SJCRH30 (cell line): ENCODE measurements at regions not wholly inside any gene's neighbourhood (a gene's known extent, or its start where the extent isn't known, plus 50 kb on each side); places are given as distances from the start of the nearest gene placed in this dataset.

Source experiments
- DNase-seq, 2 experiments: peaks; one replicate each; pipeline ENCODE4 v3.0.0-alpha.2; 2015 to 2020
- H3K27ac ChIP-seq: fragments of 250-450 bp; sonication (Bioruptor Pico); 2 replicates; pipeline ENCODE4 v1.5.1; 2020; ENCODE audit warnings: mild to moderate bottlenecking, moderate library complexity
- H3K27me3 ChIP-seq: fragments of 250-450 bp; sonication (Bioruptor Pico); 2 replicates; pipeline ENCODE4 v1.5.1; 2020; ENCODE audit warnings: mild to moderate bottlenecking, moderate library complexity
- H3K36me3 ChIP-seq: fragments of 250-450 bp; sonication (Bioruptor Pico); 2 replicates; pipeline ENCODE4 v1.5.1; 2020; ENCODE audit warnings: mild to moderate bottlenecking, moderate library complexity
- H3K4me1 ChIP-seq: fragments of 250-450 bp; sonication (Bioruptor Pico); 2 replicates; pipeline ENCODE4 v1.5.1; 2020; ENCODE audit warnings: mild to moderate bottlenecking, moderate library complexity
- H3K4me3 ChIP-seq: fragments of 250-450 bp; sonication (Bioruptor Pico); 2 replicates; pipeline ENCODE4 v1.5.1; 2020; ENCODE audit warnings: mild to moderate bottlenecking, moderate library complexity
- H3K9me3 ChIP-seq: fragments of 250-450 bp; sonication (Bioruptor Pico); replicated peaks from 2 replicates; pipeline ENCODE4 v1.5.1; 2020; ENCODE audit warnings: mild to moderate bottlenecking, moderate library complexity

DNA sequence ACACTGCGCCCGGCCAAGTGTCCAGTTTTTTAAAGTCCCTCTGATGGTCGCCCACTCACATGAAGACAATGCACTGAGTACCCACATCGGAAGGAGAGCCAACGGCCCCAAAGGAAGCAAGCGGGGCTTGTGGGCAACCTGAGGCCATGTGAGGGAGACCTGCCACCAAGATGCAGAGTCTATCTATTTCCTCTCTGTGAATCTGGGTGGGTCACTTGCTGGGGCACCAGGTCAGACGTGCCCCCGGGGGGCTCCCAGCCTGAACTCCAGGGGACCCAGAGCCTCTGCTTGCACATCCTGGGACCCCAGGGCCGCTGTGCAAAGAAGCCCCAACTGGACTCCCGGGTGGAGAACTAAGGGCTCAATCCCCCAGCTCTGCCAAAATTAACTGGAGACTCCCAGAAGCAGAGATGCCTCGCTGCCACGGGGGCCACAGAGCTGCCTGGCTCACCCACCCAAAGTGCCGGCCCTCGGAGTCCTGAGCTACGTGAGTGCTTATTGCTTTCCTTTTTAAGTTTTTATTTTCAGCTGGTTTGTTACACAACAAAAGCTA, 106.4 kb downstream of the BRD1 start:
- H3K36me3 ChIP-seq = no peaks in the 10 kb centered on the region
- H3K4me3 ChIP-seq = no peak overlapping the region
- H3K4me1 ChIP-seq = peaks cover 6% of the 10 kb centered on the region; the same call in 1 of the 2 replicates
- no peaks in the 10 kb centered on the region for H3K9me3 ChIP-seq
- H3K27ac ChIP-seq = no peak overlapping the region
- H3K27me3 ChIP-seq = peaks cover 46% of the 10 kb centered on the region
- no peak for DNase-seq

DNA sequence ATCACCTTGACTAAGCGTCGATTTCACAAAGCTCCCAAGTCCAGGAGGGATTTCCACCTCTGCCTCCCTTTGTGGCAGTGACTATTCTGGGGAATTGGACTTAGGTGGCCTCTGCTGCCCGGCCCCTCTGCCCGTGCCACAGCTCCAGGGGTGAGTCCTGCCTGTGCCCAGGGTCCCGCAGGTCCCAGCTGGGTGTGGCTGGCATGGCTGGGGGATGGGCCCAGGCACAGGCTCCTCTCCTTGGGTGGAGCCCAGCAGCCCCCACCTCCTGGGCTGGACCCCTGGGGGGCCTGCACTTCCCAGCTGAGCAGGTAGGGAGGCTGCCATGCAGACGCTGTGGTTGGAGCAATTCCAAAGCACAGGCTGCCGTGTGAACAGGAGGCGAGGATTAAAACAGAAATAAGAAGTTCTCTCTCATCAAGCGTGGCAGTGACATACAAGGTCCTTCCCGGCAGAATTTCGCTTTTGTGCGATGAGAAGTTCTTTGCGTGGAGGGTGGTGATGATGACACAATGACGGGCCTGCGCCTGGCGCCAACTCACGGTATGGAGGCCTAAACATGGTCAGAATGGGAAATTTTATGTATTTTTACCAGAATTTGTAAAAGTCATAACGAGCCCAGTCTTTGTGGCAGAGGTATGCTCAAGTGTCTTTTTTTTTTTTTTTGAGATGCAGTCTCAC, 107.3 kb downstream of the BRD1 start:
- H3K4me1 ChIP-seq = peaks cover 6% of the 10 kb centered on the region; the same call in 1 of the 2 replicates
- DNase-seq = no peak

DNA sequence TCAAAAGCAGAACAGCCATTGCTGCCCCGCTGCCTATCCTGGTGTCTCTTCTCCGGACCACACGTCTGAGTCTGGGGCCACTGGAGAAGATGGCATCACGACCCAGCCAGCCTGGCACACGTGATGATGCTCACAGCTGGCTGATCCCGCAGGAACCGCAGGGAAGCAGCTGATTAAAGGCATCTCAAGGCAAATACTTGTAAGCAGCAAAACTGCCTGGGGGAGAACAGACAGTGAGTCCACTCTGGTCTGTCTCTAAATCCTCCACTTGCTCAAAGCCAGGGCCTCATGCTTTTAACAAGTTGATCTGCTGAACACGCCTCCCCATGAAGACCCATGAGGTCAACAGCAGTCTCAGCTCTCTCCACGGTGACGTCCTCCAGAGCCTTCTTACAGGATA, 108.6 kb downstream of the BRD1 start:
- peak; percentile 55 to 60 for DNase-seq
- no peak overlapping the region for H3K4me3 ChIP-seq
- no peak overlapping the region for H3K27ac ChIP-seq
- H3K4me1 ChIP-seq = peaks cover 6% of the 10 kb centered on the region; the same call in 1 of the 2 replicates
- H3K27me3 ChIP-seq = peaks cover 30% of the 10 kb centered on the region
- no peaks in the 10 kb centered on the region for H3K36me3 ChIP-seq
- H3K9me3 ChIP-seq = no peaks in the 10 kb centered on the region

More for the DNA sequence above, 107.3 kb downstream of the BRD1 start:
- Histone ChIP-seq H3K27ac (no peak overlapping the region), H3K36me3 (no peaks in the 10 kb centered on the region), H3K4me3 (no peak overlapping the region), H3K9me3 (no peaks in the 10 kb centered on the region), H3K27me3 (peaks cover 43% of the 10 kb centered on the region)

DNA sequence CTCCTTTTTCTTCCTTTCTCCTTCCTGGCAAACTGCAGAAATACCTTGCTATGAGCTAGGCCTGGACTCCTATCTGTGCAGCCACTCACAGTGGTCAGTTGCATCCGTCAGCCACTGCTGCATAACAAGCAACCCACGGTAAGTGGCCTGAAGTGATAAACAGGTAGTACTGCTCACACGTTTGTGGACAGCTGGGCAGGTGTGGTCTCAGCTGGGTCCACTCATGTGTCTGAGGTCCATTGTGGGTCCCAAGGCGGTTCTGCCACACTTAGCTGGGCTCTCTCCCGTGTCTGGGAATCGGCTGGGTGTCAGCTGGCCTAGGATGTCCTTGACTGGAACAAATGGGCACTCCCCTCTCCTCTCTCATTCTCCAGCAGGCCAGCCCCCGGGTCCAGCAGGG, 109.3 kb downstream of the BRD1 start:
- Histone ChIP-seq H3K36me3 (no peaks in the 10 kb centered on the region), H3K27me3 (peaks cover 26% of the 10 kb centered on the region), H3K9me3 (no peaks in the 10 kb centered on the region), H3K4me3 (no peak overlapping the region), H3K27ac (no peak overlapping the region), H3K4me1 (peaks cover 6% of the 10 kb centered on the region; the same call in 1 of the 2 replicates)
- no peak for DNase-seq

DNA sequence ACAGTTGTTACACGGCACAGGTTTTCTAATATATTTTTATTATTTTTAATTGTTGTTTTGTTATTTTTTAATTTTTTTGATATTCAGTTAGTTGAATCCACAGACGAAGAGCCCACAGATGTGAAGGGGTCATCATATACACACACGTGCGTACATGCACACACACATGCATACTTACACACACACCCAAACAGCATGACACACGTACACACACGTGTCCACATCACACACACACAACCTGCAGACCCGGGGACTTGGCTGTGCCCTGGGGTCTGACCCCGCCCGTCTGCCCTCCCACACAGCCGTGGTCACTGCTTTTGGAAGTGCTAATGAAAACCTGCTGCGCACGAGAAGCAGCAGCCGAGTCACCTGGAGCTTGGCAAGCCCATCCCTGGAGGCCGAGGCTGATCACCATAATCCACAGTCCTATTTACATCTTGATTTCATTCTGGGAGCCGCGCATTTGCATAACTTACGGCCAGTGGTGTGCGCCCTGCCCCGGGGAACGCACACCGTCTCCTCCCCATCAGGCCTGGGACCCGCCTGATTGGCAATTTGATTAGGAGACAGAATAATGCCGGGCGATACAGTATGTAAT, 110.3 kb downstream of the BRD1 start:
- Histone ChIP-seq H3K27me3 (peaks cover 25% of the 10 kb centered on the region), H3K27ac (no peak overlapping the region), H3K4me1 (peaks cover 6% of the 10 kb centered on the region; the same call in 1 of the 2 replicates), H3K9me3 (no peaks in the 10 kb centered on the region), H3K36me3 (no peaks in the 10 kb centered on the region), H3K4me3 (no peak overlapping the region)
- no peak for DNase-seq

DNA sequence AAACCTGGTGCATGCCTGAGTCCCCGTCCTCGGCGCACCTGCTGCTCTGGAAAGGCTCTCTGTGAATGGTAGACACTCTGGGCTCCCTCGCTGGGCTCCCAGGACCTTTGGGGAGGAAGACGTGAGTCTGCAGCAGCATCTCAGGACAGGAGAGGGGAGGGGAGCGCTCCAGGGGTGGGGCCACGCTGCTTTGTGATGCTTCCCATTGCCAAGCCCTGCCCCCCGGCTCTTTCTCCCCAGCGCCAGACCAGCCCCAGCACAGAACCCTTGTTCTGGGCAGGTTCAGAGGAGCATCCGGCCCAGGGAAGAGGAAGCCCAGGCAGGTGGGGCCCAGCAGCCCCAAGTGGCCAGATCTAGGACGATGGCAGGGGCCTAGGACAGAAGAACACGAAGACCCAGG, 111.2 kb downstream of the BRD1 start:
- Histone ChIP-seq H3K9me3 (no peaks in the 10 kb centered on the region), H3K4me1 (peaks cover 6% of the 10 kb centered on the region; the same call in 1 of the 2 replicates), H3K27me3 (peaks cover 22% of the 10 kb centered on the region), H3K4me3 (no peak overlapping the region), H3K27ac (no peak overlapping the region), H3K36me3 (no peaks in the 10 kb centered on the region)
- no peak for DNase-seq

DNA sequence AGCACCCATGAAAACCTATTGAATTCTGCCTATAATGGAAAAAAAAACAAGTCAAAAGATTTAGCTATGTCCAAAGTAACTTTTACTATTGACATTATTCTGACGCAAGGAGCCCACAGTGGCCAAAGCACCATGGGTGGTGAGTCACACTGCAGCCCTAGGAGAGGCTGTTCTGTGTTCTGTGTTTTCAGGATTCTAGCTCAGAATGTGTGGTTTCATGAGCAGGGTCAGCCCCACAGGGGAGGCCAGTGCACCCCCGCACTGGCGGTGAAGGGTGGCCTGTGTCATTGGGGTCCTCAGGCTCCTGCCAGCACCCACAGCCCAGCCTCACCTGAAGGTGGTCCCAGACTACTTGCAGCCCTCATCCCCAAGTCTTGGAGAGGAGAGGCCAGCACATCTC, 112.2 kb downstream of the BRD1 start:
- no peak for DNase-seq
- Histone ChIP-seq H3K27ac (no peak overlapping the region), H3K36me3 (no peaks in the 10 kb centered on the region), H3K4me1 (peaks cover 6% of the 10 kb centered on the region; the same call in 1 of the 2 replicates), H3K27me3 (peaks cover 17% of the 10 kb centered on the region), H3K4me3 (no peak overlapping the region), H3K9me3 (no peaks in the 10 kb centered on the region)

DNA sequence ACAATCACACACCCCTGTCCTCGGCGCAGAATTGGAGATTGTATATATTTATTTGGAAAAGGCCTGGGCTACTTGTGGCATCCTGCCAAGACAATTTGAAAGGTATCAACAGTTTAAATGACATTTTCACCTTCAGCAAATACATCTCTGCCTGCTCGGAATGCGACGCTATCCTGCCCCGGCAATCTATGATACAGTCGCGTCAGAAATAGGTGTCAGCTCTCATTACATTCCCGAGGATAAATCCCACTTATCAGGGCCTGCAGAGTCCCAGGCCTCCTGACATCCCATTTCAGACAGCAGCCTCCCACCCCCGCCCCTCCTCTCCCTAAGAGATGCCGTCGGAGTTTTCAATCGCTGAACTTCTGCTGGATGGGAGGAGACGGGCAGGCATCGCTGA, 114.7 kb downstream of the BRD1 start:
- H3K27me3 ChIP-seq = peaks cover 9% of the 10 kb centered on the region
- 0 out of 2 replicates have a peak, but pooled peaks cover 2% of the 10 kb centered on the region for H3K9me3 ChIP-seq
- H3K36me3 ChIP-seq = no peaks in the 10 kb centered on the region
- H3K4me1 ChIP-seq = no peaks in the 10 kb centered on the region
- no peak overlapping the region for H3K27ac ChIP-seq
- H3K4me3 ChIP-seq = no peak overlapping the region
- no peak for DNase-seq

DNA sequence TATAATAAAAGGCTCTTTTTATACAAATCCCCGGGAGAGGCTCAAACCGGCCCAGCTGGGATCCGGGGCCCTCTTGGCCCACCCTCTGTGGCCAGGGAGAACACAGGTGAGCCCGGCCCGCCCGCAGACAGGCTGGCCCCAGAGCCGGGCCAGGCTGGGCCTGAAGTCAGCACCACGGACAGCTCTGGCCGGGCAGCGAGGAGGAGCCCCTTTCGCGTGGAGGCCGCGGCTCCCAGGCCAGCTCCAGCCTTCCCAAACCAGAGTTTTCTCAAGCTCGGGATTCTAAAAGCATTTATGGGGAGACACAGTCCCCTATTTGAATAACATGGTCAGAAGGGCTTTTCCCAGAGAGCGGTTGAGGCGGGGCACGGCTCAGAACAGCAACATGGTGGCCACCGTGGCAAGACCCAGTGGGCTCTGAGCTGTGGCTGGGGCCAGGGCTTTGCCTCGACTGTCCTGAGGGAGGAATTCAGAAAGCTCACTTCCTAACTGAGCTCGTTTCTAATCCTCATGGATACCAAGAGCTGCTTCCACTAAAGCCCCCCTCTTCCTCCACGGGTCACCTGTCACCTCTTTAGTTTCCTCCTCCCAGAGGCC, 115.4 kb downstream of the BRD1 start:
- Histone ChIP-seq H3K4me1 (no peaks in the 10 kb centered on the region), H3K9me3 (0 out of 2 replicates have a peak, but pooled peaks cover 2% of the 10 kb centered on the region), H3K36me3 (no peaks in the 10 kb centered on the region), H3K4me3 (no peak overlapping the region), H3K27me3 (peaks cover 9% of the 10 kb centered on the region), H3K27ac (no peak overlapping the region)
- peak in 1 of 2 experiments; percentile 53 for DNase-seq

DNA sequence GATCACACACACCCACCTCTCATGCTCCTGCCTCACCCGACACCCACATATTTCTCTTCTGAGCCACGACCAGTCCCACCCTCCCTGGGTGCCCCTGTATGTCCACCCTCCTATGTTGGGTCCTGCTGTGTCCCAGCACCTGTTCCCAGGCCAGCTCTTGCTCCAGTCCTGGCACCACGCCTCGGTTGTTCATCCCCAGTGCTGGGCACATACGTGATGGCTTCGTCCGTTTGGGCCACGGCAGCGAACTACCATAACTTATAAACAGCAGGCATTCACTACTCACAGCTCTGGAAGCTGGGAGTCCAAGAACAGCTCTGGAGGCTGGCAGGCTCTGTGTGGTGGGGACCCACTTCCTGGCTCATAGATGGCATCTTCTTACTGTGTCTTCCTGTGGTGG, 116.9 kb downstream of the BRD1 start:
- Histone ChIP-seq H3K36me3 (no peaks in the 10 kb centered on the region), H3K9me3 (0 out of 2 replicates have a peak, but pooled peaks cover 2% of the 10 kb centered on the region), H3K27ac (no peak overlapping the region), H3K4me3 (no peak overlapping the region), H3K4me1 (no peaks in the 10 kb centered on the region), H3K27me3 (peaks cover 8% of the 10 kb centered on the region)
- DNase-seq = no peak

DNA sequence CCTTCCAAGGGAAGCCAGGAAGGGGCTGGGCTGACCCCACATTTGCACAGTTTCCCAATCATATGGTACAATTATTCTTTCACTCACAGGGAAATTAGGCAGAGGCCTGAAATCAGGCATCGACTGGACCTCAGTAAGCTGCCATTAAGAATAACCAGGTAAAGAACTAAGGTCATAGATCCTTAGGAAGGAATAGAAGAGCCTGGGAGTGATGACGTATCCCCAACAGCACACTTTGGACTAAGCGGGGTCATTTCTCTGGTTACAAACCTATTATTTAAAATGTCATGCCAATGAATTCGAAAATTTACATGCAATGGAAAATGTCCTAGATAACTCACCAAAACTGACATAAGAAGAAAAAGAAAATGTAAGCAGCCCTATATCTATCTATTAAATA, 118.2 kb downstream of the BRD1 start:
- H3K9me3 ChIP-seq = 0 out of 2 replicates have a peak, but pooled peaks cover 2% of the 10 kb centered on the region

DNA sequence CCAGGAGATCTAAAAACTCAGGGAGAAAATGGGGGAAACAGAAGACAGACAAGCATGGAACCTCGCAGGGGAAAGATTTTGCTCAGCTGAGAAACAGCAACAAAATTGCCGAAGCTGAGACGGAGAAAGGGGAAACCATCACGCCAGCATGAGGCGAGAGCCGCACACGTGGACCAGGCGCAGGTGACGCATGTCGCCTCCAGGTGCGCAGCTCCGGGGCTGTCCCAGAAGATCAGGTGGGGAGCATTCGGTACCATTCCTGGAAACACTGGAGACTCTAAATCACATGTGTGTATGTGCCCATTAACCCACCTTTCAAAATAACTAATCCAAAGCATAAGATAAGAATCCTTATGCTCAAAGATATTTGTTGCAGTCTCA, 121.7 kb downstream of the BRD1 start:
- H3K4me3 ChIP-seq = no peak overlapping the region
- DNase-seq = no peak

More for the DNA sequence above, 118.2 kb downstream of the BRD1 start:
- Histone ChIP-seq H3K4me1 (no peaks in the 10 kb centered on the region), H3K27ac (no peak overlapping the region), H3K27me3 (peaks cover 18% of the 10 kb centered on the region), H3K36me3 (no peaks in the 10 kb centered on the region), H3K4me3 (no peak overlapping the region)
- no peak for DNase-seq

DNA sequence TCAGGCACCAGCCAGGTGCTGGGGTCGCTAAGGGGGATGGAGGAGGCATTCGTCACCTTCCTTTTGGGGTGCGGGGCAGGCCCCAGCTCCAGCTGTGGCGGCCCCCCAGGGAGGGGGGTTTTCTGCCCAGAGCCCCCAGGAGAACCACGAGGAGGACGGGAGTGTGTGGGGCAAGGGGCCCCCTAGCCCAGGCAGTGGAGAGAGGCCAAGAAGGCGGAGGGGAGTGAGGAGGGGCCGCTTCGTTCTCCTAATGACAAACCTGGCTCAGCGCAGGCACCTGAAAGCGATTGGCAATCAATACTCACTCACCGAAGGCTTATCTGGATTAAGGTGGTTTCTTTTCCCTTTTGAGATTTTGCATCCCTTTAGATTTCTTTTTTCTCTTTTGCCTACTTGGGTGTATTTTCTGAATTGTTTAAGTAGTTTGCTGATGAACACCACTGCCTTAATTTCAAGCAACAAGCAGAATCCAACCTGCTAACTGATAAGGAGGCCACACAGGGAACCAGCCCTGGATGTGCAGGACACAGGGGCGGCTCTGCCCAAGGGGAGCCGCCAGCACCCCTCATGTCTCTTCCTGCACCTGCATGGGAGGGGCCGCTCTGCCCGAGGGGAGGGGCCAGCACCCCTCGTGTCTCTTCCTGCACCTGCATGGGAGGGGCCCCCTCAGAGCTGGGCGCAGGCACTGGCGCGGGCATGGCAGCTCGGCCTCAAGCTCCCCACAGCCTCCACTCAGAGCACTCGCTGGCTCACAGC, 122.3 kb downstream of the BRD1 start:
- peaks cover 43% of the 10 kb centered on the region for H3K27me3 ChIP-seq
- no peaks in the 10 kb centered on the region for H3K36me3 ChIP-seq
- no peak for DNase-seq
- H3K27ac ChIP-seq = no peak overlapping the region
- peaks cover 13% of the 10 kb centered on the region; the same call in 1 of the 2 replicates for H3K9me3 ChIP-seq
- no peaks in the 10 kb centered on the region for H3K4me1 ChIP-seq
- no peak overlapping the region for H3K4me3 ChIP-seq

More for the DNA sequence above, 121.7 kb downstream of the BRD1 start:
- Histone ChIP-seq H3K36me3 (no peaks in the 10 kb centered on the region), H3K9me3 (peaks cover 13% of the 10 kb centered on the region; the same call in 1 of the 2 replicates), H3K27me3 (peaks cover 43% of the 10 kb centered on the region), H3K27ac (no peak overlapping the region), H3K4me1 (no peaks in the 10 kb centered on the region)

DNA sequence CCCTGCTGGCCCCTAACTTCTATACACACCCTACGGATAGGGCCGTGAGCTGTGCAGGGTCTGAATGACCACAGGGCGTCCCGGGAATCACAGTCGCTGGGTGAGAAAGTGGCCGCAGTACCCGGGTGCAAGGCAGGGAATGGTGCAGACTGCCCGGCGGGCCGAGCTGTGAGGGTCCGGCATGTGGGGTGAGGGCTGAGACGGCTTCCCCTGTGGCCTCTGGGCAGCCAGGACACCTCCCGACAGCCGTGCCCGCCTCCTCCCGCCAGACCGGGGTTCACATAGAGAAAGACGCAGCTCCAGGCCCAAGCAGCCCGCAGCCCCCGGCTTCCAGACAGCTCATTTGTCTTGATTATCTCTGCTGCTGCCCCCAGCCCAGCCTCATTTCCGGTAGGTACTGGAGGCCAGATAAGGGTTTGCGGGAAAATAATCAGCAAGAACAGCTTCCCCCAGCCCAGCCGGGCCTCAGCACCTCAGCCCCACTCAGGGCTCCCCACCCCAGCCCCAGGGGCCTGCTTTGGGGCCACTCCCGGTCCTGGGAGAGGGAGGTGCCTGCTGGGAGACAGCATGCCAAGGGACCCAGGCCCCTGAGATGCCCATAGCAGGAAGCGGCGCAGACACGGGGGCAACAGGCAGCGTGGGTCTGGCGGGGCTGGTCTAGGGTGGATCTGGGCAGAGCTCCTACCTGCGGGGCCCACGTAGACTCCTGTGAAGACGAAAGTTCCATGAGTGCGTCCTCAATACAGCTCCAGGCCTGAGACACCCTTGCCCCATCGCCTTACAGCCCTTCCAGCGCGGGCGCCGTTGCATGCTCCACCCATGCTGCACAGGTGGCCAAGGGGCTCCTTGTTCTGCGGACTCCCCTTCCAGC, 123.1 kb downstream of the BRD1 start:
- H3K4me1 ChIP-seq = no peaks in the 10 kb centered on the region
- no peak for DNase-seq
- no peak overlapping the region for H3K4me3 ChIP-seq
- H3K27ac ChIP-seq = no peak overlapping the region
- H3K9me3 ChIP-seq = peaks cover 11% of the 10 kb centered on the region; the same call in 1 of the 2 replicates
- peaks cover 47% of the 10 kb centered on the region for H3K27me3 ChIP-seq
- no peaks in the 10 kb centered on the region for H3K36me3 ChIP-seq
